HEK293 (cell line): ENCODE measurements at regions not wholly inside any gene's neighbourhood (a gene's known extent, or its start where the extent isn't known, plus 50 kb on each side); places are given as distances from the start of the nearest gene placed in this dataset.

Experiments used
- CTCF ChIA-PET: fragments of 350-600 bp; formaldehyde crosslinking; extraction: SDS; loops from one replicate; lab custom pipeline; 2021; ENCODE audit warnings: antibody characterized with exemption; lab: Yijun Ruan, JAX
- POLR2A ChIA-PET: fragments of 300-600 bp; formaldehyde crosslinking; extraction: SDS; loops from one replicate; lab custom pipeline; 2020; ENCODE audit warnings: antibody characterized with exemption, inconsistent platforms; lab: Yijun Ruan, JAX
- H3K27ac ChIP-seq: fragments of 200-500 bp; sonication (Bioruptor generic); 2 replicates; pipeline ENCODE4 v1.5.1; 2014; ENCODE audit warnings: low read depth, low read length, control low read depth, inconsistent platforms; ENCODE audit errors: extremely low read depth
- H3K36me3 ChIP-seq, 2 experiments: fragments of 200-500 bp in 1 of 2; sonication (Bioruptor generic) in 1 of 2; 1 replicate in 1 of 2; 2 replicates in 1 of 2; pipeline ENCODE4 v1.5.1; 2014 to 2017; ENCODE audit warnings: inconsistent platforms in 2 of 2, low read length in 2 of 2; ENCODE audit not compliant: control insufficient read depth in 2 of 2, insufficient read depth in 1 of 2
- H3K4me1 ChIP-seq: fragments of 200-500 bp; sonication (Bioruptor generic); 2 replicates; pipeline ENCODE4 v1.5.1; 2014; ENCODE audit warnings: mild to moderate bottlenecking, low read length, inconsistent platforms; ENCODE audit not compliant: control insufficient read depth, insufficient read depth
- H3K4me3 ChIP-seq: 2 replicates; pipeline ENCODE4 v1.5.1; 2011; ENCODE audit warnings: low read depth, mild to moderate bottlenecking, control low read depth, low read length, moderate library complexity
- H3K9me3 ChIP-seq: fragments of 200-500 bp; sonication (Bioruptor generic); 2 replicates; pipeline ENCODE4 v1.5.1; 2014; ENCODE audit warnings: low read depth, low read length, inconsistent platforms; ENCODE audit not compliant: control insufficient read depth, insufficient read depth
- GLIS2 ChIP-seq: fragments of 450-650 bp; formaldehyde crosslinking; IDR thresholded peaks from 2 replicates; pipeline ENCODE4 v1.5.1; 2016; ENCODE audit warnings: missing biosample characterization, missing genetic modification characterization
- HOXD13 ChIP-seq: sonication (generic); formaldehyde crosslinking; IDR thresholded peaks from 2 replicates; pipeline ENCODE4 v1.8.0; 2022; ENCODE audit warnings: missing genetic modification reagents, borderline replicate concordance
- ZFP37 ChIP-seq: fragments of 450-650 bp; formaldehyde crosslinking; IDR thresholded peaks from 2 replicates; pipeline ENCODE4 v1.5.1; 2016; ENCODE audit warnings: missing biosample characterization, missing genetic modification characterization
- ZIC2 ChIP-seq: fragments of 450-650 bp; formaldehyde crosslinking; IDR thresholded peaks from 2 replicates; pipeline ENCODE4 v1.5.1; 2016; ENCODE audit warnings: missing biosample characterization, missing genetic modification characterization
- ZNF112 ChIP-seq: fragments of 450-650 bp; formaldehyde crosslinking; IDR thresholded peaks from 2 replicates; pipeline ENCODE4 v1.5.0; 2017; ENCODE audit warnings: missing biosample characterization, missing genetic modification characterization
- ZNF133 ChIP-seq: fragments of 450-650 bp; formaldehyde crosslinking; IDR thresholded peaks from 2 replicates; pipeline ENCODE4 v1.5.1; 2016; ENCODE audit warnings: missing biosample characterization, missing genetic modification characterization
- ZNF2 ChIP-seq: fragments of 450-650 bp; formaldehyde crosslinking; IDR thresholded peaks from 2 replicates; pipeline ENCODE4 v1.5.1; 2016; ENCODE audit warnings: missing biosample characterization, missing genetic modification characterization
- ZNF202 ChIP-seq: fragments of 450-650 bp; formaldehyde crosslinking; IDR thresholded peaks from 2 replicates; pipeline ENCODE4 v1.5.1; 2016; ENCODE audit warnings: missing biosample characterization, missing genetic modification characterization, borderline replicate concordance
- ZNF248 ChIP-seq: fragments of 450-650 bp; formaldehyde crosslinking; IDR thresholded peaks from 2 replicates; pipeline ENCODE4 v1.5.1; 2017; ENCODE audit warnings: missing biosample characterization, missing genetic modification characterization
- ZNF292 ChIP-seq: fragments of 450-650 bp; formaldehyde crosslinking; IDR thresholded peaks from 2 replicates; pipeline ENCODE4 v1.5.1; 2016; ENCODE audit warnings: low read depth, missing biosample characterization, missing genetic modification characterization, borderline replicate concordance
- ZNF416 ChIP-seq: fragments of 450-650 bp; formaldehyde crosslinking; IDR thresholded peaks from 2 replicates; pipeline ENCODE4 v1.5.1; 2016; ENCODE audit warnings: missing biosample characterization, missing genetic modification characterization
- ZNF510 ChIP-seq: fragments of 450-650 bp; formaldehyde crosslinking; IDR thresholded peaks from 2 replicates; pipeline ENCODE4 v1.5.1; 2018; ENCODE audit warnings: mild to moderate bottlenecking, missing genetic modification characterization, missing biosample characterization; ENCODE audit not compliant: insufficient replicate concordance
- ZNF580 ChIP-seq: fragments of 450-650 bp; formaldehyde crosslinking; IDR thresholded peaks from 2 replicates; pipeline ENCODE4 v1.5.1; 2016; ENCODE audit warnings: missing biosample characterization, missing genetic modification characterization
- ZNF623 ChIP-seq: fragments of 450-650 bp; formaldehyde crosslinking; IDR thresholded peaks from 2 replicates; pipeline ENCODE4 v1.5.1; 2016; ENCODE audit warnings: missing biosample characterization, missing genetic modification characterization
- ZNF670 ChIP-seq: fragments of 450-650 bp; formaldehyde crosslinking; IDR thresholded peaks from 2 replicates; pipeline ENCODE4 v1.5.1; 2016; ENCODE audit warnings: missing biosample characterization, missing genetic modification characterization, low read depth
- ZNF677 ChIP-seq: fragments of 450-650 bp; IDR thresholded peaks from 2 replicates; pipeline ENCODE4 v1.5.0; 2018; ENCODE audit warnings: missing biosample characterization, mild to moderate bottlenecking, missing genetic modification characterization, moderate library complexity
- ZSCAN5A ChIP-seq: fragments of 450-650 bp; formaldehyde crosslinking; IDR thresholded peaks from 2 replicates; pipeline ENCODE4 v1.5.1; 2016; ENCODE audit warnings: missing biosample characterization, missing genetic modification characterization
- TF ChIP-seq, protein P1 (sequence below): fragments of 450-650 bp; formaldehyde crosslinking; conservative IDR thresholded peaks from 2 replicates; pipeline ENCODE4 v1.5.1; 2016; ENCODE audit warnings: low read depth, missing biosample characterization, missing genetic modification characterization
- TF ChIP-seq, protein P2 (sequence below): fragments of 450-650 bp; formaldehyde crosslinking; IDR thresholded peaks from 2 replicates; pipeline ENCODE4 v1.5.1; 2016; ENCODE audit warnings: missing biosample characterization, missing genetic modification characterization

DNA sequence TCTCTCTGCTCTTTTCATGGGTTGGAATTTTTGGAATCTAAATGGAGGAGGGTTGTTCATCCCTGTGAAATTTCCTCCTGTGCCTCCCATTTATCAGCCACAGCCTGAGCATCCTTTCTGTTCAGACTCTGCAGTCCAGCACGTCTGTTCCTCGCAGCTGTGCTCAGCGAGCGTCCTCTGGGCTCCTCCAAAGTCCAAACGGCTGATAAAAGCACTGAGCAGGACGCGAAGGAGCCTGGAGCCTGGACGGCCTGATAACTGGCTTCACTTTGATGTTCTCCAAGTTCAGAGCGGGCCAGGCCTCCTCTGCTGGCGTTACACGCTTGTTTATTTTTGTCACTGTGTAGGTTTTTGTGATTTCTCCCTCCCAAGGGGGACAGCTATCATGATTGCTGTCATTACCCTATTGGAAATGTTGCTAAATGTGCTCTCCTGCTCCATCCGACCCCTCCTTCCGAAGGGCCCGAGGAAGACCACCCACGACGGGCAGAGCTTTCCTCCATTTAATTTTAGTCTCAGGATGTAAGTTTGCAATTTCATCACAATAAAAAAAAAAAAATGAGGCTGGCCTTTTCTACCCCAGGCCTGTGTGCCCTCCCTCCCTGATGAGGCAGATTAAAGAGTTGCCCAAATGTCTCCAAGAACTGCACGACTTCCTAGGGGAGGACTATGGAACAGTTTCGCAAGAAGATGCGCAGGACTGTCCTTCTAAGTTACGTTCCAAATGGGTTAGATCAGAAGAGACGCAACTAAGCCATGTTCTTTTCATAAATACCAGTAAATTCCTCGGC, 290.5 kb upstream of the FOXF1 start:
- no peak overlapping the region for H3K27ac ChIP-seq
- no peaks in the 10 kb centered on the region for H3K36me3 ChIP-seq
- TF ChIP-seq ZNF510: no peak
- TF ChIP-seq ZNF580 (tag by site-specific recombination): no peak
- no peak for TF ChIP-seq ZNF202 (tag by site-specific recombination)
- no peak for TF ChIP-seq ZNF112 (tag by site-specific recombination)
- TF ChIP-seq HOXD13 (CRISPR knock-in tag): no peak
- no peak for TF ChIP-seq ZNF292
- no peak for TF ChIP-seq ZNF133 (tag by site-specific recombination)
- POLR2A ChIA-PET: no interaction called here
- no peaks in the 10 kb centered on the region for H3K9me3 ChIP-seq
- H3K4me3 ChIP-seq: no peak overlapping the region
- H3K4me1 ChIP-seq: no peaks in the 10 kb centered on the region
- CTCF ChIA-PET: no interaction called here

DNA sequence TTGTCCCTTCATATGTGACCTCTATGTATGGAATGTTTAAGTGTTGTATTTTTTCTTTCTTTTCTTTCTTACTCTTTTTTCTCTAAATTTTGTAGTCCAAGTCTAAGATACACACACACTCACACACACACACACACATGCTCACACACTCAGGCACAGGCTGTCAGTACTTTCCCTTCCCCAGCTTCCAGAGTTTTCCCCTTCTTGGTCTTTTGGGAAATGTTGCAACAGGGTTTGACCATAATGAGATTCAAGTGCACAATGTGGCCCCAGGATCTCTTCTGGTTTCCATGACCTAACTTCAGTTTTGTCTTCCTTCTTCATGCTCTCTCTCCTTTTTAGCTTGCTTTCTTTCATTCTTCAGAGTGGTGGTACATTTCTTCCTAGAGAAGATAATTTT, 289.8 kb upstream of the FOXF1 start:
- no peak overlapping the region for H3K27ac ChIP-seq
- no peak overlapping the region for H3K4me3 ChIP-seq
- TF ChIP-seq ZNF623 (no peak), ZNF2 (no peak), ZNF416 (tag by site-specific recombination) (no peak), ZNF670 (tag by site-specific recombination) (no peak), ZIC2 (tag by site-specific recombination) (no peak), HOXD13 (CRISPR knock-in tag) (no peak), ZNF677 (tag by site-specific recombination) (no peak), ZNF248 (tag by site-specific recombination) (no peak), GLIS2 (tag by site-specific recombination) (no peak), ZSCAN5A (tag by site-specific recombination) (no peak), ZFP37 (tag by site-specific recombination) (no peak)
- TF ChIP-seq, protein P1, sequence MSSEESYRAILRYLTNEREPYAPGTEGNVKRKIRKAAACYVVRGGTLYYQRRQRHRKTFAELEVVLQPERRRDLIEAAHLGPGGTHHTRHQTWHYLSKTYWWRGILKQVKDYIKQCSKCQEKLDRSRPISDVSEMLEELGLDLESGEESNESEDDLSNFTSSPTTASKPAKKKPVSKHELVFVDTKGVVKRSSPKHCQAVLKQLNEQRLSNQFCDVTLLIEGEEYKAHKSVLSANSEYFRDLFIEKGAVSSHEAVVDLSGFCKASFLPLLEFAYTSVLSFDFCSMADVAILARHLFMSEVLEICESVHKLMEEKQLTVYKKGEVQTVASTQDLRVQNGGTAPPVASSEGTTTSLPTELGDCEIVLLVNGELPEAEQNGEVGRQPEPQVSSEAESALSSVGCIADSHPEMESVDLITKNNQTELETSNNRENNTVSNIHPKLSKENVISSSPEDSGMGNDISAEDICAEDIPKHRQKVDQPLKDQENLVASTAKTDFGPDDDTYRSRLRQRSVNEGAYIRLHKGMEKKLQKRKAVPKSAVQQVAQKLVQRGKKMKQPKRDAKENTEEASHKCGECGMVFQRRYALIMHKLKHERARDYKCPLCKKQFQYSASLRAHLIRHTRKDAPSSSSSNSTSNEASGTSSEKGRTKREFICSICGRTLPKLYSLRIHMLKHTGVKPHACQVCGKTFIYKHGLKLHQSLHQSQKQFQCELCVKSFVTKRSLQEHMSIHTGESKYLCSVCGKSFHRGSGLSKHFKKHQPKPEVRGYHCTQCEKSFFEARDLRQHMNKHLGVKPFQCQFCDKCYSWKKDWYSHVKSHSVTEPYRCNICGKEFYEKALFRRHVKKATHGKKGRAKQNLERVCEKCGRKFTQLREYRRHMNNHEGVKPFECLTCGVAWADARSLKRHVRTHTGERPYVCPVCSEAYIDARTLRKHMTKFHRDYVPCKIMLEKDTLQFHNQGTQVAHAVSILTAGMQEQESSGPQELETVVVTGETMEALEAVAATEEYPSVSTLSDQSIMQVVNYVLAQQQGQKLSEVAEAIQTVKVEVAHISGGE: no peak
- TF ChIP-seq, protein P2, sequence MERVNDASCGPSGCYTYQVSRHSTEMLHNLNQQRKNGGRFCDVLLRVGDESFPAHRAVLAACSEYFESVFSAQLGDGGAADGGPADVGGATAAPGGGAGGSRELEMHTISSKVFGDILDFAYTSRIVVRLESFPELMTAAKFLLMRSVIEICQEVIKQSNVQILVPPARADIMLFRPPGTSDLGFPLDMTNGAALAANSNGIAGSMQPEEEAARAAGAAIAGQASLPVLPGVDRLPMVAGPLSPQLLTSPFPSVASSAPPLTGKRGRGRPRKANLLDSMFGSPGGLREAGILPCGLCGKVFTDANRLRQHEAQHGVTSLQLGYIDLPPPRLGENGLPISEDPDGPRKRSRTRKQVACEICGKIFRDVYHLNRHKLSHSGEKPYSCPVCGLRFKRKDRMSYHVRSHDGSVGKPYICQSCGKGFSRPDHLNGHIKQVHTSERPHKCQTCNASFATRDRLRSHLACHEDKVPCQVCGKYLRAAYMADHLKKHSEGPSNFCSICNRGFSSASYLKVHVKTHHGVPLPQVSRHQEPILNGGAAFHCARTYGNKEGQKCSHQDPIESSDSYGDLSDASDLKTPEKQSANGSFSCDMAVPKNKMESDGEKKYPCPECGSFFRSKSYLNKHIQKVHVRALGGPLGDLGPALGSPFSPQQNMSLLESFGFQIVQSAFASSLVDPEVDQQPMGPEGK (tag by site-specific recombination): no peak
- CTCF ChIA-PET: interaction anchor here (0.6 kb wide), 1 partner anchor 1667 kb away, joined by 3 read pairs; no protein-coding TSS in a partner anchor
- POLR2A ChIA-PET: no interaction called here
- no peaks in the 10 kb centered on the region for H3K36me3 ChIP-seq
- H3K4me1 ChIP-seq: no peaks in the 10 kb centered on the region
- no peaks in the 10 kb centered on the region for H3K9me3 ChIP-seq
